ENCODE measurements at regions not wholly inside any gene's neighbourhood (a gene's known extent, or its start where the extent isn't known, plus 50 kb on each side); places are given as distances from the start of the nearest gene placed in this dataset.

DNA sequence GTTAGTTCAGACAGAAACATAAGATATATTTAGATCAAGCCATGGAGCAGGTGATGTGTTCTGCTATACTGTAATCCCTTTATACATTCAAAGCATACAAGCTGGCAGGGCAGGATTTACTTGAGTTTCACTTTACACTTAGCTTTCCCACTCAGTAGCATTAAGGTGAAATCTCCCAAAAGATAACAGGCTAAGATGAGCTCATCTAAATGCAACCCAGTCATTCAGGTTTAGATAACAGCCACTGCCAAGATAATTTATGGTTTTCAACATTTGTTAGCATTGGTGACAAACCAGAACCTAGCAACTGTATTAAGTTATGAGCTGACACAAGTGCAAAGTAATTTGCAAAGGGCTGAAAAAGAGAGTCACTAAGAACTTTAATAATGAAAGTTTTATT, 925.1 kb upstream of the ATXN7L3B start:
- no peak overlapping the region for H3K4me3 ChIP-seq (ENCODE audit: low read depth, low read length)
- H3K36me3 ChIP-seq (ENCODE audit: control insufficient read depth, insufficient read depth, low read length), result no peaks in the 10 kb centered on the region
- TF ChIP-seq, protein P1, sequence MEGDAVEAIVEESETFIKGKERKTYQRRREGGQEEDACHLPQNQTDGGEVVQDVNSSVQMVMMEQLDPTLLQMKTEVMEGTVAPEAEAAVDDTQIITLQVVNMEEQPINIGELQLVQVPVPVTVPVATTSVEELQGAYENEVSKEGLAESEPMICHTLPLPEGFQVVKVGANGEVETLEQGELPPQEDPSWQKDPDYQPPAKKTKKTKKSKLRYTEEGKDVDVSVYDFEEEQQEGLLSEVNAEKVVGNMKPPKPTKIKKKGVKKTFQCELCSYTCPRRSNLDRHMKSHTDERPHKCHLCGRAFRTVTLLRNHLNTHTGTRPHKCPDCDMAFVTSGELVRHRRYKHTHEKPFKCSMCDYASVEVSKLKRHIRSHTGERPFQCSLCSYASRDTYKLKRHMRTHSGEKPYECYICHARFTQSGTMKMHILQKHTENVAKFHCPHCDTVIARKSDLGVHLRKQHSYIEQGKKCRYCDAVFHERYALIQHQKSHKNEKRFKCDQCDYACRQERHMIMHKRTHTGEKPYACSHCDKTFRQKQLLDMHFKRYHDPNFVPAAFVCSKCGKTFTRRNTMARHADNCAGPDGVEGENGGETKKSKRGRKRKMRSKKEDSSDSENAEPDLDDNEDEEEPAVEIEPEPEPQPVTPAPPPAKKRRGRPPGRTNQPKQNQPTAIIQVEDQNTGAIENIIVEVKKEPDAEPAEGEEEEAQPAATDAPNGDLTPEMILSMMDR (IDR thresholded peaks at IDR 0.05; ENCODE audit: insufficient read depth, low read length, poor library complexity, severe bottlenecking), result no peak
- DNase-seq (ENCODE audit: low read depth), result no peak
- no peaks in the 10 kb centered on the region for H3K27me3 ChIP-seq (ENCODE audit: control insufficient read depth, insufficient read depth, low read length)

DNA sequence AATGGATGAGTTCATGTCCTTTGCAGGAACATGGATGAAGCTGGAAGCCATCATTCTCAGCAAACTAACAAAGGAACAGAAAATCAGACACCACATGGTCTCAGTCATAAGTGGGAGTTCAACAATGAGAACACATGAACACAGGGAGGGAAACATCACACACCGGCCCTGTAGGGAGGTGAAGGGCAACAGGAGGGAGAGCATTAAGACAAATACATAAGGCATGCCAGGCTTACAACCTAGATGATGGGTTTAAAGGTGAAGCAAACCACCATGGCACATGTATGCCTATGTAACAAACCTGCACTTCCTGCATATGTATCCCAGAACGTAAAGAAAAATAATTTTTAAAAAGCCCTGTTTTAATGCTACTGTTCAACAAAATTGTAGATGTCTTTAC, 914.2 kb upstream of the ATXN7L3B start:
- no peaks in the 10 kb centered on the region for H3K27me3 ChIP-seq (ENCODE audit: control insufficient read depth, insufficient read depth, low read length)
- no peak overlapping the region for H3K4me3 ChIP-seq (ENCODE audit: low read depth, low read length)
- TF ChIP-seq, protein P1 (IDR thresholded peaks at IDR 0.05; ENCODE audit: insufficient read depth, low read length, poor library complexity, severe bottlenecking), result no peak
- DNase-seq (ENCODE audit: low read depth), result no peak
- no peaks in the 10 kb centered on the region for H3K36me3 ChIP-seq (ENCODE audit: control insufficient read depth, insufficient read depth, low read length)

DNA sequence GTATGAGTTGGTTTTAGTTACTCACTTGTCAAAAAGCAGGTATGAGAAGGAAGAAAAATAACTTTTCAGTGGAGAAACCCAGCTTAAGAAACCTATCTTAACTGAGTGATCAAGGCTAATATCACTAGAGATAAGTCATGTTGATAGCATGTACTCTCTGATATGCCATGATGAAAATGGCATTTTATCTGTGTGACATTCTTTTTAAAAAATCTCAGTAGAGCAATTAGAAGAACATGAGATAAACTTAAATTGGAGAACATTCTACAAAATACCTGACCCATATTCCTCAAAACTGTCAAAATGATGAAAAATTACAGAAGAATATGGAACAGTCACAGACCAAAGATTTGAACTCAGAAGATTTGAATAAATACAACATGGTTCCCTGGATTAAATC, 912.4 kb upstream of the ATXN7L3B start:
- Histone ChIP-seq H3K27me3 (ENCODE audit: control insufficient read depth, insufficient read depth, low read length) (no peaks in the 10 kb centered on the region), H3K4me3 (ENCODE audit: low read depth, low read length) (no peak overlapping the region), H3K36me3 (ENCODE audit: control insufficient read depth, insufficient read depth, low read length) (no peaks in the 10 kb centered on the region)
- DNase-seq (ENCODE audit: low read depth), result no peak
- TF ChIP-seq, protein P1 (IDR thresholded peaks at IDR 0.05; ENCODE audit: insufficient read depth, low read length, poor library complexity, severe bottlenecking), result no peak

DNA sequence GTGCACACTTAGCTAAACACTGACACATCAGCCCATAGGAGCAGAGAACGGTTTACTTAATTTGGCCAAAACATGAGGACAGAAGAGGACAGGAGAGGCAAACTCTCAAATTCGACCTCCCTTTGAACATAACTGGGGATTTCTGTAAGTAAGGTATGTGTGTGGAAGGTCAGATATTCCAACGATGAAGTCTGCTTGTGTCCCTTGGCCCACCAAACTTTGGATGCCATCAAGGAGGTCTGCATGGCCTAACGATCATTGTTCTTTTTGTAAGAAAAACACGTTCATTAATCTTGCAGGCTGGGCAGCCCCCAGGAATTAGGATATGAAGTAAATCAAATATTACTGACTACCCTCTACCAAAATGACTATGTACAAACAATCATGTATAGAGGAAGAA, 908.5 kb upstream of the ATXN7L3B start:
- H3K4me3 ChIP-seq (ENCODE audit: low read depth, low read length), result no peak overlapping the region
- no peaks in the 10 kb centered on the region for H3K27me3 ChIP-seq (ENCODE audit: control insufficient read depth, insufficient read depth, low read length)
- TF ChIP-seq, protein P1 (IDR thresholded peaks at IDR 0.05; ENCODE audit: insufficient read depth, low read length, poor library complexity, severe bottlenecking), result no peak
- H3K36me3 ChIP-seq (ENCODE audit: control insufficient read depth, insufficient read depth, low read length), result no peaks in the 10 kb centered on the region
- no peak for DNase-seq (ENCODE audit: low read depth)

DNA sequence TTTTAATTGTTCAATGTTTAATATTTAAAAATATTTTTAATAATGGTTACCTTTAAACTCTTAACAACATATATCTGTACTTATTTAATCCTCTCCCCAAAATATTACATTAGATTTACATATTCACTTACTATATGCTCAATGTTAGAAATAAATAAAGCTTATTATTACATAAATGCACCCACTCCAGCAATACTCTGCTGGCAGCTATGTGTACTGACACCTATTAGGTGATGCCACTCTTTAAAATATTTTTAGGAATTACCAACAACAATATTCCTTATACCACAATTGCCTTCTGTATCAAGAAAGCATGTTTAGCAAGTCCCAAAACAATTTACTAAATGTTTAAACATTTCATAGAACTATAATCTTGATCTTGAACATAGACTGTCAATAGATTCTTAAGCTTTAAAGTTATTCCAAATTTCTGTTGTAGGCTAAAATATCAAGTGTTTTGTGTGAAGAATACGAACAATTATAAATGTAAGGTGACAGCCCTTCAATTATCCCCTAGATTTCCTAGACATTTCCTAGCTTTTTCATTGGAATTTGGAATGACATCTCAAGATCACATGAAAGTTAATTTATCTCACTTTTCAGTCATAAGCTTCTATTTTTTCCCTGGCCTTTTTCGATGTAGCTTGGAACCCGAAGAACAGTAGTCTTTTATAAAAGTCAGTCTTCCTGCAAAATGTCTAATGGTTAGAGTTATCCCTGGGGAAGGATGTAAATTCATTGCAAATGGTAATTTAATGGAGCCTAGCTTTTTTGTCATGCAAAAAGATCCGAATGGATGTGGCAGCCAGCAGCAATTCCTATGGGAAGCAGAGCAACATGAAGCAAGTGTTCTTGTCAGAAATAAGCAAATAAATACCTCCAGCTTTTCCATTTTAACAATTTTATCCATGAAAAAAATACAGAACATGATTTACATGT, 907.5 kb upstream of the ATXN7L3B start:
- Histone ChIP-seq H3K27me3 (ENCODE audit: control insufficient read depth, insufficient read depth, low read length) (no peaks in the 10 kb centered on the region), H3K36me3 (ENCODE audit: control insufficient read depth, insufficient read depth, low read length) (no peaks in the 10 kb centered on the region), H3K4me3 (ENCODE audit: low read depth, low read length) (no peak overlapping the region)
- TF ChIP-seq, protein P1 (IDR thresholded peaks at IDR 0.05; ENCODE audit: insufficient read depth, low read length, poor library complexity, severe bottlenecking), result no peak
- no peak for DNase-seq (ENCODE audit: low read depth)

DNA sequence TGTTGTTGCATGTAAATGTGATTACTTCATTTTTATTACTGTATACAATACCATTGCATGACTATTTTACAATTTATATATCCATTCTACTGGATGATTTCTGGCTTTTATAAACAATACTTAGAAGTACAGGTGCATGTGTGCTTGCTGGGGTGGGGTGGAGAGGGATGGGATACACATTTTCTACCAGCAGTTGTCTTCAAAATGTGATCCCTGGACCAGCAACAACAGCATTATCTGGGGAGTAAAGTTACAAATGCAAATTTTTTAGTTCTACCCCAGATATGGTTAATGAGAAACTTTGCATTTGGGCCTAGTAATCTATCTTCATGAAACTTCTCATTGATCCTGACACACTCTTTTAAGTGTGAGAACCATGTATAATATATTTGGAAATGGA, 905.4 kb upstream of the ATXN7L3B start:
- TF ChIP-seq, protein P1 (IDR thresholded peaks at IDR 0.05; ENCODE audit: insufficient read depth, low read length, poor library complexity, severe bottlenecking), result no peak
- no peak overlapping the region for H3K4me3 ChIP-seq (ENCODE audit: low read depth, low read length)
- no peaks in the 10 kb centered on the region for H3K27me3 ChIP-seq (ENCODE audit: control insufficient read depth, insufficient read depth, low read length)
- no peaks in the 10 kb centered on the region for H3K36me3 ChIP-seq (ENCODE audit: control insufficient read depth, insufficient read depth, low read length)
- no peak for DNase-seq (ENCODE audit: low read depth)

Data from kidney epithelial cell (primary cell).